ENCODE measurements at regions not wholly inside any gene's neighbourhood (a gene's known extent, or its start where the extent isn't known, plus 50 kb on each side); places are given as distances from the start of the nearest gene placed in this dataset.

- DNase-seq, result no peak
These were observed 85.5 kb upstream of the ADO start for GRCh38 chr10:62719061-62719460.

- no peak for DNase-seq
These were observed 82.8 kb upstream of the ADO start for GRCh38 chr10:62721687-62722086.

DNA sequence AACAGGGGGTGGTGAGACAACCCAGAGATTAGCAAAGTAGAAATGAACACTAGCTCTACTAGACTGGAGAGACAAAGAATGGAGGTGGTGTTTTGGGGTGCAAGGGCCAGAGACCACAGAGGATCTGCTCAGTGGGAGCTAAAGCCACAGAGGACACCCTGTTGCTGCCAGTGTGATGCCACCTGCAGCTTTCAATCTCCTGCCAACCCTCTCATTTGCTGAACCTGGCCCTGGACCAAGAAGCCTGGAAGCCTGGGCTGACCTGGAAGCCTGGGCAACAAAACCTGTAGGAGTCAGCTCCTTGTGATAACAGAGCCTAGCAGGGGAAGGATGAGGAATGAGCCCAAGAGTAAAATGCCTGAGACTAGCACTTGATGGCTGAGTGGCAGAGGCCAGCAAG lies 81.1 kb upstream of the ADO start:
- no peak for DNase-seq

GRCh38 chr10:62724465-62724864 lies 80.1 kb upstream of the ADO start:
- no peak for DNase-seq

GRCh38 chr10:62726142-62726541 lies 78.4 kb upstream of the ADO start:
- DNase-seq, result no peak

DNA sequence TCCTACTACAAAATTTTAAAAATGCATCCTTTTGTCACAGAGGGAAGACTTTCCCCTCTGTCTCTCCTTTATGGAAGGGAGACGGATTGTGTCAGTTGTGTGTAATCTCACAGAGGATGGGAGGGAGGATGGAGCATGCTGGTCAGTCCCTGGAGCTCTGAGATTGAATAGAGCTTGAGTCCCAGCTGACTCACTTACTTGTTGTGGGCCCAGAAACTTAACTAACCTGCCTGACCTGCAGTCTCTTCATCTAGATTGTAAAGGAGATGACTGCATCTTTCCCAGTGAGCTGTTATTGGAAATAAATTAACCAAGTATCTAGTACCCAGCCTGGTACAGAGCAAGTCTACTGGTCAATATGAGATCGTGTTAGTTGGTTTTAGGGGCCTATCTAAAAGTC lies 77.9 kb upstream of the ADO start:
- DNase-seq, result no peak

- DNase-seq, result no peak
These were observed 76.6 kb upstream of the ADO start for GRCh38 chr10:62727934-62728333.

GRCh38 chr10:62728479-62728878 lies 76.0 kb upstream of the ADO start:
- DNase-seq, result no peak

DNA sequence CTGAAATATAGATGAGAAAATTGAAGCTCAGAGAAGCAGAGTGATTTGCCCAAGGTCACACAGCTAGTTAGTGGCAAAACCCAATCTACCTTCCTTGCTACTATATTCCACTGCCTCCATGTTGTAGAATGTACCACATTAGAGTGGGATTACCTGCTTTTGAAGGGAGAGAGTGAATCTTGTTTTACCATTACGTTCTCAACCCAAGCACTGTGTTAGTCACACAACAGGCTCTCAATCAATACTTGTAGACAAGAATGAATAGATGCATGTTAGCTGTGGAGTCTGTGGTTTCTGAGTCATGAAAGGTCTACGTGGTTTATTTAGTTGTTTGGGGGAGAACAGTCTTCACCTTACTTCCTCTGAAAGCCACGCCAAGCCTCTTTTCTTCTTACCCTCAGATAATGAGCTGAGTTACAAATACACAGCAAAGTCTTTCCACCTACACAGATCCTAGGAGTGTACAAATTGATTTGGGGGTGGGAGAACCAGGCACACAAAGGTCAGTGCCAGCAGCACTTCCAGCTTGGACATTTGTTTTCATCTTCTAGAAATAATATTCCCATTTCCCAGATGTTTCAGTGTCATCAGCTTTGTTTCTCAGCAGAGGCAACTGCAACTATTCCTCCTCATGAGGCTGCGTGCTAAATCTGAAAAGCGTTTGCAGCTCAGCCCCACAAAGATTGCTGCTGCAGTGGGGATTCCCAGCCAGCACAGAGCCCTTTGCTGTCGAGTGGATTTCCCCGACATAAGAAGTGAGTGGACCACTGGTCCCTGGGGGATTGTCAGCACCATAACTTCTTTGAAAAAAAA lies 71.5 kb upstream of the ADO start:
- peak; percentile 88 for DNase-seq

- no peak for DNase-seq
These were observed 70.7 kb upstream of the ADO start for GRCh38 chr10:62733654-62734293.

DNA sequence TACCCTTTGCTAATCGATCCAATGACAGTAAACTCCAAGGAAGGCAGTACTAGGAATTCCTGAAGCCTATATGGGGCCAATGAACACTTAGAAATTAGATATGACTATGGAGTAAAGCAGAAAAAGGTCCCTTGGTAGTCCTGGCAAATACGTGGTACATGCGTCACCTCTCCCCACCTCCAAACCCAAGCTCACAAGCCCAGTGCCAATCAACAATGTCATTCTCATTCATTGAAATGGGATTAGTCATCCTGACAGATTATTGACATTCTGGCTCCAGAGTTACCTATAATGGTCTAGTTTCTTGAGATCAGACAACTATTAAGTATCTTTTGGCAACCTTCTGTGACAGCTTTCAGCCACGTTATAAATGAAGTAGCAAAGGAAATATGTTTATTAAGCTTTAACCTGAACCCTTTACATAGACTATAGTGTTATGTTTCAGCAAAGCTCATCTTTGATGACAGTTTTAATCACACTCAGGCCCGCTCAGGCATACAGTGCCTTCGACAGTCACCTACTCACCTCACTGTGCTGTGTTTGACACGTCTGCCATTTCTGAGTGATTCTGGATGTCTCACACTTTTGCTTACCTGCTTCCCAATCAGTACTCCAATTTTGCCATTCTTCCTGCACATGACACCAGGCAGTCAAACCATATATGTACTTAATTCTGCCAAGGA lies 69.6 kb upstream of the ADO start:
- no peak for DNase-seq

DNA sequence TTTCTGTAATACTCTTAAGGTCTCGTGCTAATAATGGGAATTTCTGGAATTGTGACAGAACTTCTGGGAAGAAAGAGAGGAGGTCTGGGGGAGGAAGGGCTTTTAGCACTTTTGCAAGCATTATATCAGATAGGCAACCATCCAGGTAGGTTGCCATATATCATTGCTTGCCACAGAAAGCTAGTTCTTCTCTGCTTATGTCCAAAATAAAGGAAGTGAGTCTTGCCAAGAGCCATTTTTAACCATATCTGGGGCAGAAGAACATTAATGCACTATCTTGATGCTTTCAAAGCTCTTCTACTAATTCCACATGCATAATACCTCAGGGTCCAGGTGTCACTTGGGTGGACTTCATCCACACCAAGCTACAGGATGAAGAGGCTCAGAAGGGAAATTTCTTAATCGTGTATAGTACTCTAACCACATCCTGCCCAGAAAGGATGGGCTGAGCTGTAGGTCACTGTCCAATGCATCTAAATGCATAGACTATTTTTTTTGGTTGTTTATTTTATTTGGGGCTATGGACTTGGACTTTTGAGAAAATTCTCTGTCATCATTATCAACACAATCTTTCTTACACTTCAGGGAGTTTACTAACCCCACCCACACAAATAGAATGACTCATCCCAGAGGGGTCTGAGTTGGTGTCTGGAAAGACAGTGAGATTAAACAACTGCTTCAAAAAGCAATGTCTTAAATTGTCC lies 68.9 kb upstream of the ADO start:
- DNase-seq, result peak; percentile 56

DNA sequence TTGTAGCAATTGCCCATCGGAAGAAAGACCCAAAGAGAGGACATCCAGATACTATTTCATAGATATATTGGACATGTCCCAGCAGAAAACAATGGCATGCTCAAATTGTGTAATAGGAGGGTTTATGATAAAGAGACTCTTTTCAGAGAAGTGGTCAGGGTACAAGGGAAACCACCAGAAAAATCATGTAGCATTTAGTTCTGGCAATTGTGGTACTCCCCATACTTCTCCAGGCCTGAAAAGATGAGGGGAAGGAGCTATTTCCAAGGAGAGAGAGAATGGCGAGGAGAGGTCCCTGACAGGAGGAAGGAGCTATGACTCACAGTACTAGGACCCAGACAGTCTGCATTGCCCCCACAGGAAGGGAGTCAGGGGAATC lies 68.4 kb upstream of the ADO start:
- no peak for DNase-seq

DNA sequence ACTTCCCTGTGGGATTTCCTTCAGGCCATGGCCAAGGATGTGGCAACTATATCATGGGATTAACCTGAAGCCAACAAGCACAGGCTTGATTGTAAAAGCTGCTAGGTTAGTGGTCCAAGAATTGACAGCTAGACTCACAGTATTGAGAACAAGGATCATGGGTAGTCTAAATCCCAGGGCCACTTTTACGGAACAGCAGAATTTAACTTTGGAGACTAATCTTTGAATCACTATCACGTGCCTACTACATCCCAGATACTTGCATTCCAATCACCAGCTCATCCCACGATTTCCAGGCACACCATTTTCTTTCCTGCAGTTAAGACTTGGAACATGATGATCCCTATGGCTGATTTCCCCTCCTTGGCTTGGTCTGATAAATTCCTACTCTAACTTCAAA lies 65.6 kb upstream of the ADO start:
- peak; percentile 72 for DNase-seq

DNA sequence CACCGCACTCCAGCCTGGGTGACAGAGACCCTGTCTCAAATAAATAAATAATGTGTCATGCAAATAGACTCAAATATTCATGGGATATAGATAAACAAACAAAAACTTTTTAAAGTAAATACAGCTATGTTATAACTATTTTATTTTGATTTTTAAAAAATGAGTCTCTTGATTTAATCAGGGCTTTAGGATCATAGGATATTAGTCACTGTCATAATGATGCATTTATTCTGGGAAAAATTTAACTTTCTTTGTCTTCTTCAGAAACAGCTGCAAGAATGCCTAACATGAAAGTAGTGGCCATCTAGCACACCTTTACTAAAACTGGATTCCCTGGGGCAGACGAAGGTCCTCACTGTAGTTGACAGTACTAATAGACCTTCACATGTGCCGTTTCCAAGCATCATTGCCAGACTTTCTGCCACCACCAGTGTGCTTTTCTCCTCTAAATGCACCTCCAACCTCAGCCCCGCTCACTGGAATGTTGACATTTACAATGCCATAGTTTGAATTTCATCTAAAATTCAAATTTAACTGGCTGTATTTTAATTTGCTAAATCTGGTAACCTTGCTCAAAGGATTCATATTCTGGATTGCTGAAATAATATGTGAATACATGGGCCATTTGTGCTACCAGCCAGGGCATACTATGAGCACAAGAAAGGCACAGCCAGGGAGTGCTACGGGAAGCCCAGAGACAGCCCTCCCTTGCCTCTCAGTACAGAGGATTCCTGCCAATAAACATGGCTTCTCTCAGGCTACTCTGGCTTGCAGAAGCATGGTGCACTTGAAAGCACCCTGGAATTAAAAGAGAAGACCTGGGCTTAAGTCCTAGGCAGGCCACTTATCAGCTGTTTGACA lies 63.4 kb upstream of the ADO start:
- DNase-seq, result no peak

- no peak for DNase-seq
These were observed 62.5 kb upstream of the ADO start for GRCh38 chr10:62741996-62742395.

DNA sequence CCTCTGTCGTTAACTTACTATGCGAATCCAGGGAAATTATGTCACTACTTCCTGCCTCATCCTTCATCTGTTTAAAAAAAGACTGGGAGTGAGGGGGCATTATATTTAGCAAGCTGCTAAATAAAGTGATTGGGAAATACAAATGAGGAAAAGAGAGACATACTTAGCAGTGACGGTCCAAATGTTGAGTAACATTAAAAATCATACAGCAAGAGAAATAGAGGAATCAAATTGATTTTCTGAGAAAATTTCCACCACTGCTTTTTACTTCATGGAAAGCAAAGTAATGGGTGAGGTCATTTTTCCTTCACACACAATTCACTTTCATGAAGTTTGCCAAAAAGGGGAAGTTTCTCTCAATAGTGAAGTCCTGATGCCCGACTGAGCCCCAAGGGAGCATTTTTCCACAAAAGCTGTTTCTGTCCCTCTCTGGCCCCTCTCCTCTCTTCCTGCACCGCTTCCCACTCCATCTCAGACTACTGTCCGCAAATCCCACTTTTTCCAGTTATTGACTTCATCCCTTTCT lies 61.9 kb upstream of the ADO start:
- DNase-seq, result no peak

- DNase-seq, result no peak
These were observed 60.4 kb upstream of the ADO start for GRCh38 chr10:62744136-62744535.

DNA sequence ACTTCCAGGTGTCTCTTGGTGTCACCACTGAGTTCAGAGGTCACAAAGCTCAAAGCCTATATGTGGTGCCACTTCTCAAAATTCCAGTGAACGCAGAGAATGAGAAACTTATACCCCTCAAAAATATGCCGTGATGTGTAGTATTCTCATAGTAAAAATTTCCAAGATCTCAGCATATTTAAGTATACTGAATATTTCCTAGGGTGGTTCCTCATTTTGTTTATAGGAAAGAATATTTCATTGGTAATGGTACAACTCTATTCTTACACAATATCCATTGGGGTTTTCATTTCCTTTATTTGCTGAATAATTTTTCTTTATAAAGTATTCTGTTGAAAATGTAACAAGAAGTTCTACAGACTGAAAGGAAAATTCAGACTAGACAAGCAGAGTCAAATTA lies 58.9 kb upstream of the ADO start:
- DNase-seq, result no peak

GRCh38 chr10:62746951-62747729 lies 57.4 kb upstream of the ADO start:
- peak; percentile 28 for DNase-seq

- DNase-seq, result no peak
These were observed 56.1 kb upstream of the ADO start for GRCh38 chr10:62748386-62748785.
